ENCODE measurements at regions not wholly inside any gene's neighbourhood (a gene's known extent, or its start where the extent isn't known, plus 50 kb on each side); places are given as distances from the start of the nearest gene placed in this dataset.

DNA sequence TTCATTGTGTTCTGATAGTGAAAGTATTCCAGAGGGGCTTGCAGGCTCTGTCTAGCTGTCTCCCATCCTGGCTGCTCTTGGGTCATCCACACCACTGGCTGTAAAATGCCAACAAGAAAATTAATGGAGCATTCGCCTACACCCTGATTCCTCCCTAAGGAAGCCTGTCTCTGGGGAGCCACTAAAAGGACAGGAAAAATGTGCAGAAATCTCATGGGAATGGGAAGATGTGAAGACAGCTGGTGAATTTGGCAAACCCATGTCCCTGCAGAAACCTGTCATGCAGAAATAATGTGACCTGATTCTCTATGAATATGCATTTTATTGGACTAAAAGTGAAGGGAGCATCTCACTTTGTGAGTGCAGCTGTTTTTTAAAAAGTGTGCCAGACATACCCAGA lies 265.6 kb downstream of the TUSC1 start:
- Histone ChIP-seq H3K9ac (ENCODE audit: insufficient read depth, low read length) (no peak overlapping the region), H4K20me1 (ENCODE audit: control insufficient read depth, extremely low read depth, insufficient read depth, low read length) (no peaks in the 10 kb centered on the region), H3K4me3 (replicated peaks in 1 of 4; ENCODE audit: control extremely low read depth in 1 of 4, insufficient read depth in 1 of 4, low read depth in 3 of 4, low read length in 4 of 4) (no peak overlapping the region), H3K4me2 (ENCODE audit: extremely low read depth, insufficient read depth, low read length) (no peak overlapping the region), H3K9me3 (ENCODE audit: control insufficient read depth, insufficient read depth, low read depth, low read length) (no peaks in the 10 kb centered on the region), H3K27me3 (ENCODE audit: control insufficient read depth, insufficient read depth, low read length) (no peaks in the 10 kb centered on the region), H3K27ac (ENCODE audit: insufficient read depth, low read length) (no peak overlapping the region), H3K4me1 (ENCODE audit: control insufficient read depth, extremely low read depth, insufficient read depth, low read length) (no peaks in the 10 kb centered on the region), H3K36me3 (ENCODE audit: control insufficient read depth, insufficient read depth, low read length) (no peaks in the 10 kb centered on the region), H2AFZ (ENCODE audit: low read length) (no peak overlapping the region), H3K79me2 (ENCODE audit: control insufficient read depth, insufficient read depth, low read length) (no peaks in the 10 kb centered on the region)
- no peak for DNase-seq (ENCODE audit: low read depth in 2 of 2)
- no peak for TF ChIP-seq EZH2 (IDR thresholded peaks at IDR 0.05; ENCODE audit: low read length, missing control alignments)
- TF ChIP-seq, protein P1, sequence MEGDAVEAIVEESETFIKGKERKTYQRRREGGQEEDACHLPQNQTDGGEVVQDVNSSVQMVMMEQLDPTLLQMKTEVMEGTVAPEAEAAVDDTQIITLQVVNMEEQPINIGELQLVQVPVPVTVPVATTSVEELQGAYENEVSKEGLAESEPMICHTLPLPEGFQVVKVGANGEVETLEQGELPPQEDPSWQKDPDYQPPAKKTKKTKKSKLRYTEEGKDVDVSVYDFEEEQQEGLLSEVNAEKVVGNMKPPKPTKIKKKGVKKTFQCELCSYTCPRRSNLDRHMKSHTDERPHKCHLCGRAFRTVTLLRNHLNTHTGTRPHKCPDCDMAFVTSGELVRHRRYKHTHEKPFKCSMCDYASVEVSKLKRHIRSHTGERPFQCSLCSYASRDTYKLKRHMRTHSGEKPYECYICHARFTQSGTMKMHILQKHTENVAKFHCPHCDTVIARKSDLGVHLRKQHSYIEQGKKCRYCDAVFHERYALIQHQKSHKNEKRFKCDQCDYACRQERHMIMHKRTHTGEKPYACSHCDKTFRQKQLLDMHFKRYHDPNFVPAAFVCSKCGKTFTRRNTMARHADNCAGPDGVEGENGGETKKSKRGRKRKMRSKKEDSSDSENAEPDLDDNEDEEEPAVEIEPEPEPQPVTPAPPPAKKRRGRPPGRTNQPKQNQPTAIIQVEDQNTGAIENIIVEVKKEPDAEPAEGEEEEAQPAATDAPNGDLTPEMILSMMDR (conservative IDR thresholded peaks at IDR 0.05 in 1 of 2, IDR thresholded peaks at IDR 0.05 in 1 of 2; ENCODE audit: low read depth in 1 of 2, low read length in 2 of 2): no peak

DNA sequence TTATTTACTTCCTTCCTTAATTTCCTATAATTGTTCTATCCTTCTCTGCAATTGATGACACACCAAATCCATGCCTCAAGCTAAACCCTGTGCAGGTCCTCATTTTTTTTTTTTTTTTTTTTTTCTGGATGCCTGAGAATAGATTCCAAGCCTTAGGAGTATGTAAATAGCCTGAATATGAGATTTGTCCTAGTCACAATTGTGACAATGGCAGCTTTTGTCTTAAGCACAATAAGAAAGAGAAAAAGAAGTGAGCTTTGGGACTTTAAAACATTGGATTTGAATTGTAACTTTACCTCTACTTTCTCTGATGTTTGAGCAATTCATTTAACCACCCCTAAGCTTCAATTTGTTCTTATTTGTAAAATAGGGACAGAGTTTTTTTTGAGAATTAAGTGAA lies 280.5 kb downstream of the TUSC1 start:
- no peak for DNase-seq (ENCODE audit: low read depth in 2 of 2)
- no peak overlapping the region for H3K9ac ChIP-seq (ENCODE audit: insufficient read depth, low read length)
- H3K27me3 ChIP-seq (ENCODE audit: control insufficient read depth, insufficient read depth, low read length): no peaks in the 10 kb centered on the region
- no peaks in the 10 kb centered on the region for H3K79me2 ChIP-seq (ENCODE audit: control insufficient read depth, insufficient read depth, low read length)
- no peaks in the 10 kb centered on the region for H4K20me1 ChIP-seq (ENCODE audit: control insufficient read depth, extremely low read depth, insufficient read depth, low read length)
- H3K27ac ChIP-seq (ENCODE audit: insufficient read depth, low read length): no peak overlapping the region
- no peak overlapping the region for H3K4me3 ChIP-seq (replicated peaks in 1 of 4; ENCODE audit: control extremely low read depth in 1 of 4, insufficient read depth in 1 of 4, low read depth in 3 of 4, low read length in 4 of 4)
- H3K4me1 ChIP-seq (ENCODE audit: control insufficient read depth, extremely low read depth, insufficient read depth, low read length): no peaks in the 10 kb centered on the region
- no peak overlapping the region for H3K4me2 ChIP-seq (ENCODE audit: extremely low read depth, insufficient read depth, low read length)
- H2AFZ ChIP-seq (ENCODE audit: low read length): no peak overlapping the region
- no peaks in the 10 kb centered on the region for H3K36me3 ChIP-seq (ENCODE audit: control insufficient read depth, insufficient read depth, low read length)
- TF ChIP-seq, protein P1 (conservative IDR thresholded peaks at IDR 0.05 in 1 of 2, IDR thresholded peaks at IDR 0.05 in 1 of 2; ENCODE audit: low read depth in 1 of 2, low read length in 2 of 2): no peak
- no peak for TF ChIP-seq EZH2 (IDR thresholded peaks at IDR 0.05; ENCODE audit: low read length, missing control alignments)
- H3K9me3 ChIP-seq (ENCODE audit: control insufficient read depth, insufficient read depth, low read depth, low read length): no peaks in the 10 kb centered on the region

DNA sequence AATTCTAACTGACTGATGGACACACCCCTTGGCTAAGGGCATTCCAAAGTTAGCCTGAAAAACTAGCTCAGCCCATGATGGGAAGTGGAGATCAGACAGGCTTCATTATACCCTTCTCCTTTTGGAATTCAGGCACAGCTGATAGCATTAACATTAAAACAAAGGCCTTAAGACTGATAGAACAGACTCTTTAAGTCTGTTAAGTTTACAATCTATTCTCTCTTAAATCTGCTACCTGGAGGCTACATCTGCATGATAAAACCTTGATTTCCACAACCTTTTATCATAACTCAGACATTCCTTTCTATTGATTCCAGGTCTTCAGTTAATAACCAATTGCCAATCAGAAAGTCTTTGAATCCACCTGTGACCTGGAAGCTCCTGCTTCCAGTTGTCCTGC lies 281.4 kb downstream of the TUSC1 start:
- no peak overlapping the region for H3K4me3 ChIP-seq (replicated peaks in 1 of 4; ENCODE audit: control extremely low read depth in 1 of 4, insufficient read depth in 1 of 4, low read depth in 3 of 4, low read length in 4 of 4)
- H3K27ac ChIP-seq (ENCODE audit: insufficient read depth, low read length): no peak overlapping the region
- no peaks in the 10 kb centered on the region for H3K36me3 ChIP-seq (ENCODE audit: control insufficient read depth, insufficient read depth, low read length)
- H4K20me1 ChIP-seq (ENCODE audit: control insufficient read depth, extremely low read depth, insufficient read depth, low read length): no peaks in the 10 kb centered on the region
- H3K79me2 ChIP-seq (ENCODE audit: control insufficient read depth, insufficient read depth, low read length): no peaks in the 10 kb centered on the region
- no peak overlapping the region for H3K4me2 ChIP-seq (ENCODE audit: extremely low read depth, insufficient read depth, low read length)
- H3K9ac ChIP-seq (ENCODE audit: insufficient read depth, low read length): no peak overlapping the region
- no peak overlapping the region for H2AFZ ChIP-seq (ENCODE audit: low read length)
- no peak for DNase-seq (ENCODE audit: low read depth in 2 of 2)
- TF ChIP-seq, protein P1 (conservative IDR thresholded peaks at IDR 0.05 in 1 of 2, IDR thresholded peaks at IDR 0.05 in 1 of 2; ENCODE audit: low read depth in 1 of 2, low read length in 2 of 2): no peak
- TF ChIP-seq EZH2 (IDR thresholded peaks at IDR 0.05; ENCODE audit: low read length, missing control alignments): no peak
- no peaks in the 10 kb centered on the region for H3K27me3 ChIP-seq (ENCODE audit: control insufficient read depth, insufficient read depth, low read length)
- H3K4me1 ChIP-seq (ENCODE audit: control insufficient read depth, extremely low read depth, insufficient read depth, low read length): no peaks in the 10 kb centered on the region
- H3K9me3 ChIP-seq (ENCODE audit: control insufficient read depth, insufficient read depth, low read depth, low read length): no peaks in the 10 kb centered on the region
